ENCODE measurements at regions not wholly inside any gene's neighbourhood (a gene's known extent, or its start where the extent isn't known, plus 50 kb on each side); places are given as distances from the start of the nearest gene placed in this dataset.

GRCh38 chr2:187167491-187167890, 280.6 kb downstream of the CALCRL start:
- TF ChIP-seq CTCF (IDR thresholded peaks at IDR 0.05 in 8 of 11, conservative IDR thresholded peaks at IDR 0.05 in 3 of 11) (no peak), POLR2A (IDR thresholded peaks at IDR 0.05) (no peak), POLR2AphosphoS5 (IDR thresholded peaks at IDR 0.05) (no peak)

All from spleen (tissue), 7 donors.